GM12865 (cell line): ENCODE measurements at regions not wholly inside any gene's neighbourhood (a gene's known extent, or its start where the extent isn't known, plus 50 kb on each side); places are given as distances from the start of the nearest gene placed in this dataset.

Source experiments
- DNase-seq: peaks from one replicate; pipeline ENCODE4 v3.0.0; 2010; ENCODE audit warnings: low read depth
- H3K4me3 ChIP-seq: 2 replicates; pipeline ENCODE4 v1.5.1; 2011; ENCODE audit warnings: mild to moderate bottlenecking, low read depth, low read length, control low read depth
- TF ChIP-seq, protein P1 (sequence below): IDR thresholded peaks from 2 replicates; pipeline ENCODE4 v1.5.1; 2011; ENCODE audit warnings: low read length, control low read depth, low read depth, inconsistent platforms; ENCODE audit not compliant: insufficient read depth; ENCODE audit errors: missing control alignments

DNA sequence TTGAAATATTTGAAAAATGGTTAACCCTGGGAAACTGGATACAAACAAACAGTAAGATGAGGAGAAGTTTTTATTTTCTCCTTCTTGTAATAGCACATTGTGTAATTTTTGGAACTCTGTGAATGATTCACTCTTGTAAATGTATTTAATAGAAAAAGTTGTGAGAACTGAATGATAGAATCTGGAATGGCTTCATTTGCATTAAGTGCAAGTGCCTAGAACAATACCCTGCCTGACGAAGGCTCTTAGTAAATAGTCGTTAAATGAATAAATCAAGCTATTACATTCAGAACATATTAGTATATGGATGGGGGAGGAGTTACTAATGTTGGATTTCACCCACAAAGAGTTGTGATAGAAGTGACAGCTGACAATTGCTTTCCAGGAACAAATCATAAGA lies 442.5 kb downstream of the EFNA5 start:
- H3K4me3 ChIP-seq, result no peak overlapping the region
- TF ChIP-seq, protein P1, sequence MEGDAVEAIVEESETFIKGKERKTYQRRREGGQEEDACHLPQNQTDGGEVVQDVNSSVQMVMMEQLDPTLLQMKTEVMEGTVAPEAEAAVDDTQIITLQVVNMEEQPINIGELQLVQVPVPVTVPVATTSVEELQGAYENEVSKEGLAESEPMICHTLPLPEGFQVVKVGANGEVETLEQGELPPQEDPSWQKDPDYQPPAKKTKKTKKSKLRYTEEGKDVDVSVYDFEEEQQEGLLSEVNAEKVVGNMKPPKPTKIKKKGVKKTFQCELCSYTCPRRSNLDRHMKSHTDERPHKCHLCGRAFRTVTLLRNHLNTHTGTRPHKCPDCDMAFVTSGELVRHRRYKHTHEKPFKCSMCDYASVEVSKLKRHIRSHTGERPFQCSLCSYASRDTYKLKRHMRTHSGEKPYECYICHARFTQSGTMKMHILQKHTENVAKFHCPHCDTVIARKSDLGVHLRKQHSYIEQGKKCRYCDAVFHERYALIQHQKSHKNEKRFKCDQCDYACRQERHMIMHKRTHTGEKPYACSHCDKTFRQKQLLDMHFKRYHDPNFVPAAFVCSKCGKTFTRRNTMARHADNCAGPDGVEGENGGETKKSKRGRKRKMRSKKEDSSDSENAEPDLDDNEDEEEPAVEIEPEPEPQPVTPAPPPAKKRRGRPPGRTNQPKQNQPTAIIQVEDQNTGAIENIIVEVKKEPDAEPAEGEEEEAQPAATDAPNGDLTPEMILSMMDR, result no peak
- DNase-seq, result no peak

DNA sequence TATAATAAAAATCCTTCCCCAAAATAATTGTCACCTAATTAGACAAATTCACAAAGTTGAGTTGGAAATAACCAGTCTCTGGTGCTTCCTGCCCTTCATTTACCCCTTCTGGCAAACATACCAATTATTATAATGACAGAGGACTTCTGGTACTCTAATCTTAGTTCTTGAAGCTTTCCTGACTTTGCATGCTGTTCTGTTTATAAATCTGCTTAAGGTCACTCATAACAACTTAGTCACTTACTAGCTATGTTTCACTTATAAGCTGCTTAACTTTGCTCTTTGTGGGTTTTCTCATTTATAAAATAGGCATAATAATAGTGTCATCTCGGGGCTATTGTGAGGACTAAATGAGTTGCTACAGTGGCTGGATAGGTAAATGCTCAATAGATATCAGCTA lies 446.5 kb downstream of the EFNA5 start:
- TF ChIP-seq, protein P1, result no peak

DNA sequence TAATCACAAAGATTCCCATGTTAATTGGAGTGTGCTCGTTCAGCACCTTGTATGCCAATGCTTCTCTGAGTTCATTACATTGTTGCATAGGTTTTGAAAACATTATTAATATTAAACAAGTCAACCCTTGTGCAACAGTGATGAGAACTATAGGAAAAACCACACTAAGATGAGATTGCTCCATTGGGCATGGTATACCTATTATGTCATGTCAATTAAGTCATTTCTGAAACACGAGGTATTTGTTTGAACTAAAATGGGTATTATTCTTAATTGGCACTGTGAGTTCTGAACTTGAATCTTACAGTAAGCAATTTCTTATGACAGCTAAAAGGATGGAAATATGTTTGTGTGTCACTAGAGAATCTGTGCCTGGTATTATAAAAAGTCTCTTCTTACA lies 447.7 kb downstream of the EFNA5 start:
- TF ChIP-seq, protein P1, result no peak
- H3K4me3 ChIP-seq, result no peak overlapping the region
- no peak for DNase-seq

More for the DNA sequence above, 446.5 kb downstream of the EFNA5 start:
- DNase-seq, result no peak
- no peak overlapping the region for H3K4me3 ChIP-seq

DNA sequence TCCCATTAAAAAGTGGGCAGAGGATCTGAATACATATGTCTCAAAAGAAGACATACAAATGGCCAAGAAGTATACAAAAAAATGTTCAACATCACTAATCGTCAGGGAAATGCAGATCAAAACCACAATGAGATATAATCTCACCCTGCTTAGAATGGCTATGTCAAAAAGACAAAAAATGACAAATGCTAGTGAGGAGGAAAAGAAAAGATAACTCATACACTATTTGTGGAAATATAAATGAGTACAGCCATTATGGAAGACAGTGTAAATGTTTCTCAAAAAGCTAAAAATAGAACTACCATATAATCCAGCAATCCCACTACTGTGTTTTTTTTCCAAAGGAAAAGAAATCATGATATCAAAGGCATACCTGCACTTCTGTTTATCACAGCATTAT lies 450.7 kb downstream of the EFNA5 start:
- H3K4me3 ChIP-seq, result no peak overlapping the region
- TF ChIP-seq, protein P1, result no peak
- no peak for DNase-seq

DNA sequence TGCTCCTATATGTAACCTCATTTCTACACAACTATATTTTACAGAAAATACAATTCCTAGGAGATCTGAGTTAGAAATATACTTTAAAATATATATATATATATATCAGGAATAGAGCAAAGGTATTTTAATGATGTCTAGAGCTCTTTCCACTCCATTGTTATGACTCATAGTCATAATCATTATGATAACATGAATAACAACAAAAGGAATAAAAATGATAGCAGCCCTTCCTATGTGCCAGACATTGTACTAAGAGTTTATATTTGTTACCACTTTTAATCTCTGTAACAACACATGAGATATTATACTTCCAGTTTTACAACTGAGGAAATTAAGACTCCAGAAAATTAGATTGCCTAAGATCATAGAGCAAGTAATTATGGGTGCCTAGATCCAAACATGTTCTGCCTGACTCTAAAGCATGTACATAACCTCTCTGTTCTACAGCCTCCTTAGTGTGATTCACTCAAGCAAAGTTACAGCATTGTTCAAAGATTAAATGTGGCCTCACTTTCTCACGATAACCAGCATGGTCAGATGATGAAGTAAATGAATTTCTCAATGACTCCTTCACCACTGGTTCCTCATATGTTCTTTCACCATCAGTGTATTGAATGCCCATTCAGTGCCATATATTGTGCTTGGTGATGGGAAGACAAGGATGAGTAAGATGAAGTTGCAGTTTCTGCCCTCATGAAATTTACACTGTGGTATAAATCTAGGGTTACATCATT lies 452.1 kb downstream of the EFNA5 start:
- TF ChIP-seq, protein P1, result no peak
- no peak overlapping the region for H3K4me3 ChIP-seq
- no peak for DNase-seq

DNA sequence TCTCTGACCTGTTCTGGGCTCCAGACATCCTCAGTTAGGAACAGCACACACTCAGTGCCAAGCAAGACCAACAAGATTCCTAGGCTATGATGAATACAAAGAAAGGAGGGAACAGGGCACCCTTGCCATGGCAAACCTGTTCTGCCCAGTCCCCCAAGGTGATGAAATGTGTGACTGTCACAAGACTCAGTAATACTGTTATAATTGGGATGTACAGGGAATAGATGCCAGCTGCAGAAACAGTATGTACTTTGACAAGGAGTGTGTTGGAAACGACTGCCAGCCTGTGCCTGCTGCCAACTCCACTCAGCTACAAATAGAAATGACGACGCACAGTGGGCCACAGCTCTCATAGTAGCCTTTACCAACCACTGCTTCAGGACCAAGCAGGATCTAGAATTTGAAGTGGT lies 453.0 kb downstream of the EFNA5 start:
- H3K4me3 ChIP-seq, result no peak overlapping the region
- DNase-seq, result no peak
- TF ChIP-seq, protein P1, result no peak

DNA sequence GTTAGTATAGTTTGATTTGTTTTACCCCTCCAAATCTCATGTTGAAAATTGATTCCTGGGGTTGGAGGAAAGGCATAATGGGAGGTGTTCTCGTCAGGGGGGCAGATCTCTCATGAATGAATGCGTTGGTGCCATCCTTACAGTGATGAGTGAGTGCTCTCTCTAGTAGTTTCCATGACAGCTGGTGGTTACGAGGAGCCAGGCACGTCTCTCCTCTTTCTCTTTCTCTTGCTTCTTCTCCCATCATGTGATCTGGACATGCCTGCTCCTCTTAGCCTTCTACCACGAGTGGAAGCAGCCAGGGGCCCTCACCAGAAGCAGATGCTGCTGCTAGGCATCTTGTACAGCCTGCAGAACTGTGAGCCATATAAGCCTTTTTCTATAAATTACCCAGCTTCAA lies 454.1 kb downstream of the EFNA5 start:
- TF ChIP-seq, protein P1, result no peak
- DNase-seq, result no peak
- H3K4me3 ChIP-seq, result no peak overlapping the region
